ENCODE measurements at regions not wholly inside any gene's neighbourhood (a gene's known extent, or its start where the extent isn't known, plus 50 kb on each side); places are given as distances from the start of the nearest gene placed in this dataset.

- no peak for ATAC-seq (ENCODE audit: insufficient read depth, low FRiP score)
- Histone ChIP-seq H3K9ac (ENCODE audit: insufficient read depth in 1 of 2, low read length in 2 of 2) (no peak overlapping the region), H3K9me3 (ENCODE audit: control insufficient read depth in 4 of 4, insufficient read depth in 3 of 4, low read length in 3 of 4) (peaks cover 0 to 1% (median 0%) of the 10 kb centered on the region in 4 donors), H3K4me3 (no peak overlapping the region), H3K27me3 (ENCODE audit: control insufficient read depth in 3 of 3, insufficient read depth in 3 of 3, low read length in 2 of 3) (no peaks in the 10 kb centered on the region), H3K27ac (ENCODE audit: low read depth in 1 of 2, low read length in 1 of 2) (no peak overlapping the region), H3K36me3 (ENCODE audit: control insufficient read depth in 4 of 4, insufficient read depth in 4 of 4, low read length in 4 of 4) (no peaks in the 10 kb centered on the region), H3K4me1 (ENCODE audit: control insufficient read depth in 5 of 5, insufficient read depth in 5 of 5, low read length in 5 of 5) (peaks cover 0 to 6% (median 0%) of the 10 kb centered on the region in 5 donors)
- WGBS, 2 donors, result 74% methylated on average over 4 of the region's 4 CpGs
- TF ChIP-seq CTCF (IDR thresholded peaks at IDR 0.05; ENCODE audit: control extremely low read depth, extremely low read depth), result no peak
- DNase-seq, result no peak
These were observed 122.5 kb upstream of the ETS2 start for GRCh38 chr21:38683222-38683621.

GRCh38 chr21:38688068-38688467 lies 117.7 kb upstream of the ETS2 start:
- Histone ChIP-seq H3K4me3 (no peak overlapping the region), H3K36me3 (ENCODE audit: control insufficient read depth in 4 of 4, insufficient read depth in 4 of 4, low read length in 4 of 4) (no peaks in the 10 kb centered on the region), H3K27me3 (ENCODE audit: control insufficient read depth in 3 of 3, insufficient read depth in 3 of 3, low read length in 2 of 3) (no peaks in the 10 kb centered on the region), H3K9ac (ENCODE audit: insufficient read depth in 1 of 2, low read length in 2 of 2) (no peak overlapping the region), H3K4me1 (ENCODE audit: control insufficient read depth in 5 of 5, insufficient read depth in 5 of 5, low read length in 5 of 5) (peaks cover 0 to 4% (median 0%) of the 10 kb centered on the region in 5 donors), H3K9me3 (ENCODE audit: control insufficient read depth in 4 of 4, insufficient read depth in 3 of 4, low read length in 3 of 4) (peaks cover 0 to 4% (median 0%) of the 10 kb centered on the region in 4 donors), H3K27ac (ENCODE audit: low read depth in 1 of 2, low read length in 1 of 2) (no peak overlapping the region)
- DNase-seq (no peak), ATAC-seq (ENCODE audit: insufficient read depth, low FRiP score) (no peak)
- 83 to 94% methylated on average over 5 of the region's 5 CpGs for WGBS, 2 donors
- no peak for TF ChIP-seq CTCF (IDR thresholded peaks at IDR 0.05; ENCODE audit: control extremely low read depth, extremely low read depth)

- TF ChIP-seq CTCF (IDR thresholded peaks at IDR 0.05; ENCODE audit: control extremely low read depth, extremely low read depth), result no peak
- H3K36me3 ChIP-seq (ENCODE audit: control insufficient read depth in 4 of 4, insufficient read depth in 4 of 4, low read length in 4 of 4), result no peaks in the 10 kb centered on the region
- H3K4me1 ChIP-seq (ENCODE audit: control insufficient read depth in 5 of 5, insufficient read depth in 5 of 5, low read length in 5 of 5), result peaks cover 0 to 4% (median 0%) of the 10 kb centered on the region in 5 donors
- no peak overlapping the region for H3K27ac ChIP-seq (ENCODE audit: low read depth in 1 of 2, low read length in 1 of 2)
- peaks cover 0 to 6% (median 0%) of the 10 kb centered on the region in 4 donors for H3K9me3 ChIP-seq (ENCODE audit: control insufficient read depth in 4 of 4, insufficient read depth in 3 of 4, low read length in 3 of 4)
- H3K27me3 ChIP-seq (ENCODE audit: control insufficient read depth in 3 of 3, insufficient read depth in 3 of 3, low read length in 2 of 3), result no peaks in the 10 kb centered on the region
- ATAC-seq (ENCODE audit: insufficient read depth, low FRiP score) (no peak), DNase-seq (no peak)
- no peak overlapping the region for H3K9ac ChIP-seq (ENCODE audit: insufficient read depth in 1 of 2, low read length in 2 of 2)
- no peak overlapping the region for H3K4me3 ChIP-seq
These were observed 114.1 kb upstream of the ETS2 start for GRCh38 chr21:38691631-38692030.

GRCh38 chr21:38696579-38696978 lies 109.2 kb upstream of the ETS2 start:
- 84 to 94% methylated on average over 3 of the region's 3 CpGs for WGBS, 2 donors
- H3K27me3 ChIP-seq (ENCODE audit: control insufficient read depth in 3 of 3, insufficient read depth in 3 of 3, low read length in 2 of 3), result peaks cover 0 to 4% (median 0%) of the 10 kb centered on the region in 3 donors
- no peak for ATAC-seq (ENCODE audit: insufficient read depth, low FRiP score)
- no peak for TF ChIP-seq CTCF (IDR thresholded peaks at IDR 0.05; ENCODE audit: control extremely low read depth, extremely low read depth)
- H3K9ac ChIP-seq (ENCODE audit: insufficient read depth in 1 of 2, low read length in 2 of 2), result no peak overlapping the region
- peaks cover 0 to 4% (median 0%) of the 10 kb centered on the region in 4 donors for H3K9me3 ChIP-seq (ENCODE audit: control insufficient read depth in 4 of 4, insufficient read depth in 3 of 4, low read length in 3 of 4)
- H3K4me3 ChIP-seq, result no peak overlapping the region
- DNase-seq, result no peak
- H3K4me1 ChIP-seq (ENCODE audit: control insufficient read depth in 5 of 5, insufficient read depth in 5 of 5, low read length in 5 of 5), result peaks cover 0 to 1% (median 0%) of the 10 kb centered on the region in 5 donors
- no peak overlapping the region for H3K27ac ChIP-seq (ENCODE audit: low read depth in 1 of 2, low read length in 1 of 2)
- no peaks in the 10 kb centered on the region for H3K36me3 ChIP-seq (ENCODE audit: control insufficient read depth in 4 of 4, insufficient read depth in 4 of 4, low read length in 4 of 4)

Data from lung (tissue), 11 donors.